GM18502 (cell line): ENCODE measurements at regions not wholly inside any gene's neighbourhood (a gene's known extent, or its start where the extent isn't known, plus 50 kb on each side); places are given as distances from the start of the nearest gene placed in this dataset.
A peak's percentile ranks its signal among the peaks of the same experiment; 100 is the strongest.

Source experiments
- ATAC-seq: cut with Tn5 transposase; IDR thresholded peaks from one replicate; pipeline ENCODE4 v1.9.1; 2021; ENCODE audit warnings: mild to moderate bottlenecking; ENCODE audit not compliant: unreplicated experiment, poor library complexity

DNA sequence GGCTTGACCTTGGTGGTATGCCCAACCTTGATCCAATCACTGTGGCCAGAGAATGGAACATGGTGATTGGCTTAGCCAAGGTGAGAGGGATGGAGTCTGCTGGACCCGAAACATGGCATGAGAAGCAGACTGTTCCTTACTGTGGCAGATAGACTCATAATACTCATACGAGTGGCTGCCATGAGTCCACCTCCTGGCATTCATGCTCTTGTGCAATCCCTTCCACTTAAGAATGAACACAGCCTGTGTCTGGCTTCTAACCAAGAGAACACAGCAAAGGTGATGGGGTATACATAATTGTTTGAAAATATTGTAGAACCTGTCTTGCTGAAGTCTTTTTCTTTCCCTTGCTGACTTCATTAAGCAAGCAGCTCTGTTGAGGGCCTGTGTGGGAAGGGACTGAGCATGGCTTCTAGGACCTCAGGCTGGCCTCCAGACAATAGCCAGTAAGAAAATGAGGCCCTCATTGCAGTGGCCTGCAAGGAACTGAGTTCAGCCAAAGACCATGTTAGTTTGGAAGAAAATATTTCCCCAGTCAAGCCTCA lies 85.9 kb downstream of the ZNF281 start:
- no peak for ATAC-seq

DNA sequence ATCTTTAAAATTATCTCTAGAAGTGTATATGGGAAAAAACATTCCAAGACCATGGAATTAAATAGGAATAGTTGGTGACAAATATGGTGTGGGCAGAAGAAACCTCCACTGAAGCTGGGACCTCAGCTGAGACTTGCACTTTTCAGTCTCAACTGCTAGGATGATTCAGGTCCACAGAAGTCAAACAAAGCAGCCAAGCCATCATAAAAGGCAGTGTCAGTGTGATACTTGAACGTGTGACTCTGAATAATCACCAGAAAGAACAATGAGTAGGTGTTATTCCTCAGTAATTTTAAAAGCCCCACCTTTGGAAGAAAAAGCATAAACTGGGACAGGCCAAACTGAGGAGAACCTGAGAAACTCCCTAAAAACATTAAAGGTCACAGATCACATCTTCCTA lies 90.7 kb downstream of the ZNF281 start:
- ATAC-seq = no peak

DNA sequence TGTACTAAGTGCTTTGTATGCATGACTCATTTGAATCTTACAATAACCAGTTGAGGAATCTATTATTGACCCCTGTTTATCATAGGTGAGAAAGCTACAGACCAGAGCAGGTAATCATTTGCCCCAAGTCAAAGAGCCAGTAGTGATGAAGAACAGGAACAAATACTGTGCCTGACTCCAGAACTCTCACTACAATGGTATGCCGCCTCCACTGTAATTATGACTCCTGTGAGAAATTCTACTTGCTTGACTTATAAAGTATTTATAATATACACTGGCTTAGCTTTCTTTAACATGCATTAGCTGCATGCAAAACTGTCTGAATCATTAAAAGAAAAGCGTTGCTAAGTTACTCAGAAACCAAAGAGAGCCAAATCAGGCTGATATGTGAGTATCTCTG lies 92.6 kb downstream of the ZNF281 start:
- ATAC-seq = no peak

DNA sequence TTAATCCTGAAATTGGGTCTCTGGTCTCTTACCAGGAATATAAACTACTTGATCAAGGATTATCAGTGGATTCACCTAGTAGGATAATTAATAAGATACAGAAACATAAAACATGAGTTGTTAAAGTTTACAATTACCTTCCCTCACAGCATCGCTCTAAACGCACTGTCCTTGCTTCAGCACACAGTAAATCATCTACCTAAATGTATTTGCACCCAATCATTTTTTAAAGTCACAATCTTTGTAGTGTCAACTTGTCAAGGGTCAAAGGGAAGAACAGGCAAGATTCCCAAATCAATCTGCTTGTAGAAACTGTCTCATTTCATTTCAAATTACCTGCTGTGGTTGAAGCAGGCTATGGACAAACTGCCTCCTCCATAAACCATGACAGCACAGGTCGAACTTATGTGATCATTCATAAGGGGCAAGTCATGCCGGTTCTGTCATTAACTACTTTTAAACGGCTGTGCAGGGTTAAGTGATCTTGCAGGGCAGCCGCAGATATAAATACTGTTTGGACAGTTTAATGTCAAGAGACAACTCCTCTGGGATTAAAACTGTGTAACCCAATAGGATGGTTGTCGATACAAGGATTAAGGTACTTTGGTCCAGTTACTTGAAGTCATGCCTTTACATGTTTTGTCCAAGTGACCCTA lies 93.6 kb downstream of the ZNF281 start:
- ATAC-seq = no peak

DNA sequence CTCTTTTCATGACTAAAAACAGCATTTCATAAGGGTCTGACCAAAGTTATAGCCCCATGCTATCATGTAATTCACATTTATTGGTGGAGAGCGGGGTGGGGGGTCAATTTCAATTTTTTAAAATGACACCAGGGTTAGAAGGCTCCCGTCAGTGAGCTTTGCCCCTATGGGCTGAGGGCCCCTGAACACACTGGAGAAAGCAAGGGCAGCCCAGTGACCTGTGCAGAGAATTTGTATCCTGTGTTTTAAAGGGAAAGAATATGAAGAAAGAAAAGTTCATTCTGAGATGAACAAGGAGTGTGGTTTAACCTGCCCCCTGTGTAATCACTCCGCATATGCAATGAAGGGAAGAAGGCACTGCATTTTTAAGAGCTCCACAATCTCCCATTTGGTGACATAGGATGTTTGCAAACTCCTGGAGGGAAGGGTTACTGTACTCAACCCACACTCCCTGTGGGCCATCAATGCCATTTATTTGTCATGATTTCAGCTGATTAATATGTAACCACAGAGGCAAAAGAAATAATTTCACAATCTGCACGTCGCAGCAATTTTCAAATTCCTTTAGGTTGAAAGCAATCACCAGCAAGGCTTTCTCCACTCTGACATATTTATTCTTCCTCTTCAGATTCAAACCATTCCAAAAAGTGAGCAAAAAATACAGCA lies 95.6 kb downstream of the ZNF281 start:
- no peak for ATAC-seq

DNA sequence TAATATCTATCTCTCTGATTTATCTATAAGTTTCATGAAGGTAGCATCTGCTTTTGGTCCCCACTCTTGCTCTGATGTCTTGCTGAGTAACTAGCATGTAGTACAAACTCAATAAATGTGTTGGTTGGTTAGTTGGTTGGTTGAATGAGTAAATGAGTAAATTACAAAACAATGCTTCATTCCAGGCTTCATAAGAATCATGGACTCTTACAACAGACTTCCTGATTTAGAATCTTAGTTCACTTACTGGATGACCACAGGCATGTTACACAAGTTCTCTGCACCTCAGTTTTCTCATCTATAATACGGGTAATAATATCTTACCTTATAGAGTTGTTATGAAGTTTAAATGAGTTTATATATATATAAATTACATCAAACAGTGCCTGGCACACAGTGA lies 98.6 kb downstream of the ZNF281 start:
- no peak for ATAC-seq

DNA sequence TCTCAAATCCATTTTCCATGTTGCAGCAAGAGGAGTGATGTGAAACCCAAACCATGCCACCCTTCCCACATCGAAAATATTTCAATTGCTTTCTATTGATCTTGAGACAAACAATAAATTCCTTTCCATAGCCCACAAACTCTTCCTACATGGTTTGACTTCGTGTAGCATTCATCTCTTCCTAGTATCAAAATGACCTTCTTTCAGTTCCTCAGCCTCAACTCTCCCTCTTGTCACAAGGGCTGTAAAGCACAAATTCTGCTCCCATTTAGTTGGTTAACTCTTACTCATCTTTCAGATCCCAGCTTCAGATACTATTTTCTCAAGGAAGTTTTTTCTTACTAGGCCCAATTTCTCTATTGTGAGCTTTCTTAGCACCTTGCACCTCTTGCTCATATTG lies 99.0 kb downstream of the ZNF281 start:
- ATAC-seq = no peak

DNA sequence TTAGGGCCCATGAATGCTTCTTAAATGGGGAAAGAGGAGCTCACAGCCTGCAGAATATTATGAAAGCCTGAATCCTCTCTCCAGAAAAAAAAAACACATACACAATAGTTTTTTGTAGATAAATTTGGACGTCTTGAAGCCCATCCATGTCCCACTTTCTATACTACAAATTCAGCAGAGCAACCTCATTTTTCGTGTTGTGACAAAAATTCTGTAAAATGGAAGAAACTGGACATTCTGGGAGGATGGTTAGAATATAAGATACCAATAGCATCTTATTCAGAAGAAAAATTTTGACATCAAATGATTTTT lies 102.1 kb downstream of the ZNF281 start:
- no peak for ATAC-seq

DNA sequence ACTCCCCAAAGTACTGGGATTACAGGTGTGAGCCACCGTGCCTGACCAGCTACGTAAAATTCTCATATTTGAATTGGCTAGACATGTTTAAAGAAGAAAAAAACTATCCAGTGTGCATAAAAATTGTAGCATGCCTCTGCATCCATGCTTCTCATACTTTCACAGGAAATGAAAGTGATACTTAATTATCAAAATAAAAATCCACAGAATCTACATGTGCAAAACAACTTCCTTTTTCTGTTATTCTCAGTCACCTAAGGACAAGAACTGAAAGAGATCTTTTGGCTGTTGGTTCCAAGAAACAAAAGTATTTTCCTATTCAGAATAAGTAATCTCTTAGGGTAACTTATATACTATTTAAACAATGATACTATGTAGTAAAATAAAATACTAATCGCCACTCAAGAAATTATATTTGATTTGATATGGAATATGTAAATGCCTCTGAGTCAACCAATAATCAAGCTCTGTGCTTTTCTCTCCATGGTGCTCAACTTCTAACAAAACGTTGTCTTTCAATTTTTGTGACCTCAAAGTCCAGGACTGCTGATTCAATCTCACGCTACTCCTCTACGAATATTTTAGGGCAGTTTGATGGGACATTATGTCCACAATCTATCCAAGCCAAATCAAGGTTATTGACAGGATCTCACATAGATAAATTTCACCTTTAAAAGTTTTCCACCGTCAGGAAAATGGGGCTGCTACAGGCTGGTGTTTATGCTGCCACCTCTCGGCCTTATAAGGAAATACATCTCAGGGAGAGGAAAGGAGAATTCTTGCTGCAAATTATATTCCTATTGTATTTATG lies 102.7 kb downstream of the ZNF281 start:
- ATAC-seq = peak; percentile 53

DNA sequence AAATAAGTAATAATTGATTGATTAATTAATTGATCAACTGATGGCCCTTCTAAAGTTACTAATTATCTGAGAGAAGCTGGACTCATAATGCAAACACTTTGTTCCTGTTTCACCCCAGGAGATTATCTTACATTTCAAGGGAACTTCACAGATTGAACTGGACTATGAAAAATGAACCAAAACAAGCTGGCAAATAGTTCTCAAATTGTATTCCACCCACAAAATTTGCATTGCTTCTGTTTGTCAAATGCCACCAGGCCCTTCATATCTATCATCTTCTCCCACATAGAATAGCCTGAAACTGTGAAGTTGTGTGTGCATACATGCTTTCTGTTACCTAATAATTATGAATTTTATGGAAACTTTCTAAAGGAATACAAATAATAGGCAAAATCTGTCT lies 104.0 kb downstream of the ZNF281 start:
- ATAC-seq = peak; percentile 38

DNA sequence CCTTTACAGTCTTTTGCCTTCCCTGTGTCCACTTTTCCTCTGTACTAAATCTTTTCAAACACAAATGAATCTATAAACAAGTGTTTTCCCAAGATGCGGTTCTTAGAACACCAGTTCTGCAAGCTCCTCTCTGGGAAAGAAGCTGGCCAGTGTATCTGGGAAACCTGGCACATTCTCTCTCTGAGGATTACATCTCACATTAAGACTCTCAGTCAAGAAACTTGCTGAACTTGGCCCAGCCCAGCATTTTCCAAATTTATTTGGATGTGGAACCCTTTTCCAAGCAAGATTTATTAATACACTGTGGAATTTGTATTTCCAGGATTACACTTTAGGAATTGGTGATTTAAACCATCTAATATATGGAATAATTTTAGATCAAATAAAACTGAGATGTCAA lies 105.7 kb downstream of the ZNF281 start:
- no peak for ATAC-seq

DNA sequence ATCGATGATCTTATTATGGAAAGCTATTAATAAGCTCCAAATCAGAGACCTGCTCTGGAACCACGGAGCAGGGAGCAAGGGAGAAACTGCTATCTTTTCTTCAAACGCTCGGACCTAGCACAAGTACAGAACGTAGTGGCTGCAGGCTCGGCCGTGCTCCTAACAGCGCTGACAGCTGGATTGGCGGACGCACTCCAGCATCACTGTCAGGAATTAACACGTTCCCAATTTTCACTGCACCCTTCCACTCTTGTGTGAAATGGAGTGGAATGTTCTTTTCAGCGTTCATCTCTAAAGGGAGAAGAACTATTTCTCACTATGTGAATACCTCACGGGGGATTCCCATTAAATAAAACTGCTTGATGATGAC lies 106.9 kb downstream of the ZNF281 start:
- ATAC-seq = no peak

DNA sequence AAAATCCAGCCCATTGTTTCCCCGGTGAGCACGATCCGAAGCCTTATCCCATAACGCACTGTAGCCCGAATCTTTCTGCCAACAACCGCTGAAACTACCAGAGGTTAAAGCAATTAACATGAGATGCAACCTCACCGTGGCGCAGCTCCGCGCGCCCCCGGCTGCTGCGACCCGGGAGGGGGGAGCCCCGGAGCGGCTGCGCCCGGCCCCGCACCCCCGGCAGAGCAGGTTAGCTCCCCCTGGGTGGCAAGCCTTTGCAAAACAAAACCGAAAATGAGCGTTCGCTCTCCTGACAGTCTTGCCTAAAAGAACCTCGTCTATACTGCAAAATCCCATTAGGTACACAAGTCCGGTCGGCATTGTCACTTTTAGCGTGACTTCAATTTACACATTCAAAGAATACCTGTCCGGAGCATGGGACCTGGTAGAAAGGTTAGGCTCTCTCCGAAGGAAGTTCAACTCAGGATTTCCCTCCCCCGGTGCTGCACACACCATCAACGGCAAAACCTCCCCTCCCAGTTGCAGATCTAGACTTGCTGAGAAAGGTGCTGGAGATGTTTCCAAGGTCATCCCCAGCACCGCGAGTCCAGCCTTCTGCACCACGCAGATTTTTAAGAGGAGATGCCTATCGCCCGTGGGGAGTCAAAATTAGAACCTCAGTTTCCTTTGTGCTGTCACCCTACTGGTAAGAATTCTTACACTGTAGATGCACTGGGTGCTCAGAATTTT lies 107.5 kb downstream of the ZNF281 start:
- ATAC-seq = peak; percentile 70

DNA sequence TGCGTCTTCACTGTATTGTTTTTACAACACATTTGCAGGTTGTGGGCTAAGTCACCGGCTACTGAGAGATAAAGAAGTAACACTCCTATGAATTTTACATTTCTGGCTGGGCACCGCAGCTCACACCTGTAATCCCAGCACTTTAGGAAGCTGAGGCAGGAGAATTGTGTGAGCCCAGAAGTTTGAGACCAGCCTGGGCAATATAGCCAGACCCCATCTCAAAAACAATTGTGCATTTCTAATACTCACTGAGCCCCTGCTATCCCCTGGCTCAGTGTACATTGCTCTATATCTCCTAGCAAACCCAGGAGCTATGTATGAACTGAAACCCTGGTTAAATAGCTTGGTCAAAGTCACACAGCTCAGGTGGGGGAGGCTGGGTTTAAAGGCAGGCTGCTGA lies 108.7 kb downstream of the ZNF281 start:
- no peak for ATAC-seq

DNA sequence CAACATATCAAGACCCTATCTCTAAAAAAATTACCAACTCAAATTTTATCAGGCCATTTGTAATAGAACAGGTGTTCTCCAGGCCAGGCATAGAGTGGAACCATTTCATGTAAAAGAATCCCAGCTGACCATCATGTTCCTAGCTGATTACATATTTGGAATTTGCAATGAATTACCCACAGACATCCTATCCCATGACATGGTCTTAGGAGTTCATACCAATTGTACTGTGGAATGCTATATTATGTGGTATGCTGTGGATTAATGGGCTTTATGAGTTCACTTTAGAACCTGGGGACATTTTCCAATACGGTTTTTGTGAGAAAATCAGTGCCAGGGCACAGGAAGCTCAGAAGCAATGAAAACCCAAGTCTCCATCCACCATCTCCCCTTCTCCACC lies 110.3 kb downstream of the ZNF281 start:
- no peak for ATAC-seq

DNA sequence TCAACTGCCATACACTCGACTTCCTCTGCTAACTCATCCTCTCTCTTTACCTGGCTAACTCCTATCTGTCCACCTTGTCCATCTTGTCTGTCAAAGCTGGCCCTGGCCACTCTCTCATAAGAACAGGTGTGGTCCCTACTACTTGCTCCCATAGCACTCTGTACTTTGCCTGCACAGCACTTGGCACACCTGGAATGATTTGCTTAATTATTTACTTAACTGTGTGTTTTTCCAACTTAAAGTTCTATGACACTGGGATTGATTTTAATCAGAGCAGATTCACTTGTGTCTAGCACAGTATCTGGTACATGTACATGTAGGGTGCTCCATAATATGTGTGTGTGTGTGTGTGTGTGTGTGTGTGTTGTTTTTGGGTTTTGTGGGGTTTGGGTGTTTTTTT lies 111.6 kb downstream of the ZNF281 start:
- ATAC-seq = no peak

DNA sequence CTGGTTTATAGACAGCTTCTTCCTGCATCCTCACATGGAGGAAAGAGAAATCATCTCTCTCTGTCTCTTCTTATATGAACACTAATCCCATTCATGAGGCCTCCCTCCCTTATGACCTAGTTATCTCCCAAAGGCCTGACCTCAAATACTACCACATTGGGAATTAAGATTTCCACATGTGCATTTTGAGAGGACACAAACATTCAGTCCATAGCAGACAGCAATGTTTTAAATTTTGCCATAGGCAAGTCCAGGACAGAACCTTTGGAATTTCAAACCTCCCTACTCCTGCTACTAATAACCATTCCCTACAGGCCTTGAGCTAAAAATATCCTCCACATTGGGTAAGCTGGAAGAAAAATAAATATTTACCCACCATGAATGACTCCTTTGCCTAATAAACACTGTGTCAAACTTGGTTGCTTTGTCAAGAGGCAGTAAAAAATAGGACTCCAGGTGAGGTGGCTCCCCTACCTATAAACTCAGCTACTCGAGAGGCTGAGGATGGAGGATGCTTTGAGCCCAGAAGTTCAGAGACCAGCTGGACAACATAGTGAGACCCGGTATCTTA lies 113.7 kb downstream of the ZNF281 start:
- ATAC-seq = no peak

DNA sequence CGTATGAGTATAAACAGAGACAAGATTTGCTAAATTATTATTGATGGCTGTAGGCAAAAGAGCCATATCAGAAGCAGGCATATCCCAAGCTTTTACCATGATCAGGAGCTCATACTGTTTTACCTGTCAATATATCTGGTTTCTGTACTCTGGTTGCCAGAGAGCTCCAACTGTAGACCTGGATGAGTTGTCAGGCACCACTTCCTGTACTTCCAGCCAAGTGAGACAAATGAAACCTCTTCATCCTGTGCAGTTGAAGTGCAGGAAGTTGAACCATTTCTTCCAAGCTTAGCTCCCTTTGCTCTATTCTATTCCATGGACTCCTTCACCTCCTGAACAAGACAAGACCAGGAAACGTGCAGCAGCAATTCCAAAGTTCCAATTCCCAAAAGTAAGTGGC lies 115.6 kb downstream of the ZNF281 start:
- ATAC-seq = no peak

DNA sequence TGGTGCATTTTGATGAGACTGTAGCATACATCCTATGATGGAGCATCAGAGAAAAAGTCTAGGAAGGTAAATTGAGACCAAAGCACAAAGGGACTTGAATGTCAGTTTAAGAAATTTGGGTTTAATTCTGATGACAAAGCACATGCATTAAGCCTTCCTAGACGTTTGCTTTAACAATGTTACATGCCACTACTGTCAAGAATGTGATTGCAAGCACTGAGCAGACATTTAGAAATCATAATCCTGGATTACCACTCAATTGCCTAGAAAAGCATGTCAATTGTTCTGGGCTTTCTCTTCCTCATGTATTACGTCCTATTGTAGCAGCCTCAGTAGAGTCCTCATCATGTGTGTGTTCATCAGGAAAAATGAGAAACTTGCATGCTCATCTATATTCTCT lies 117.1 kb downstream of the ZNF281 start:
- ATAC-seq = no peak

DNA sequence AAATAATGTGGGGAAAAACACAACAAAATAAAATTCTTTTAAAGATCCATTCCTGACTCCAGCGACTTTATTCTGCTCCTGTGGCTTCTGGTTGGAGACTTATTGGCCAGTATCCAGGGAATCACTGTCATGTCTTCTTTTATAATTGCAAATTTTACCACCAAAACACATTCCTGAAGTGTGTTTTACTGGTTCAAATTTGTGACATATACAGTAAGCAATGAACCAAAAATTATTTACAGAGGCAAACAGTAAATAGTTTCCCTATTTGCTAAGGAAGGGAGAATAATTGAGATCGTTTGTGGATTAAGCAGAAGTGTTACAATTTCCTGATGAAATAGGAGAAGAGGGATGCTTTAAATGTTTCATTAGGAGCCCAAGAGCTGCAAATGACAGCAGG lies 118.7 kb downstream of the ZNF281 start:
- ATAC-seq = no peak
